ENCODE measurements at regions not wholly inside any gene's neighbourhood (a gene's known extent, or its start where the extent isn't known, plus 50 kb on each side); places are given as distances from the start of the nearest gene placed in this dataset.

DNA sequence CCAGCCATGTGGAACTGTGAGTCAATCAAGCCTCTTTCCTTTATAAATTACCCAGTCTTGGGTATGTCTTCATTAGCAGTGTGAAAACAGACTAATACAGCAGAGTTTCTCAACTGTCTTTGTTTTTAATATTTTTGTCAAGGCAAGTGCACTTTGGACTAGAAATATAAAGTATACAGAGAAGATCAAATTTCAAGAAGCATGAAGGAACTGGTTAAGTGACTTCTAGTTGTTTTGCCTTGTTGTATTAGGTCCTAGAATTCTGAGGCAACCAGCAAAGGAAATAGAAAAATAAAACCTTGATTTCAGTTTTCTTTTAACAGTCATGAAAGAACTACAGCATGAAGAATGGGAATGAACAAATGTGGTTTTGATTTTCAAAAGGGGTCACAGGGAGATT, 131.1 kb upstream of the PTGFR start:
- BruUV-seq (replicated peaks) = no TSS peak
- ATAC-seq (no peak), DNase-seq (ENCODE audit: low read depth, low spot score) (no peak)
- H3K9me2 ChIP-seq (ENCODE audit: insufficient read depth) = no peaks in the 10 kb centered on the region
- RAD21 ChIA-PET (ENCODE audit: low non-redundant PET in 1 of 2, low total read pairs in 2 of 2, uncharacterized antibody in 2 of 2, unreplicated experiment in 2 of 2) = no interaction called here
- no peaks in the 10 kb centered on the region for H3K9me3 ChIP-seq (ENCODE audit: control insufficient read depth in 1 of 2, insufficient read depth in 1 of 2, low read depth in 1 of 2, low read length in 2 of 2)
- no peak overlapping the region for H3K27ac ChIP-seq (ENCODE audit: low read depth, low read length)
- H3K4me3 ChIP-seq (replicated peaks in 1 of 2; ENCODE audit: low read depth in 1 of 2, low read length in 2 of 2) = no peak overlapping the region
- no peak overlapping the region for H3K4me2 ChIP-seq (ENCODE audit: low read length)
- intact Hi-C loops (cut with micrococcal nuclease) = no loop called here
- H2AFZ ChIP-seq (ENCODE audit: low read depth, low read length, poor library complexity, severe bottlenecking) = no peak overlapping the region
- TF ChIP-seq TCF7L2 (IDR thresholded peaks at IDR 0.05; ENCODE audit: borderline replicate concordance, extremely low read depth, insufficient read depth, insufficient read length) (no peak), CTCF (IDR thresholded peaks at IDR 0.05 in 2 of 3, conservative IDR thresholded peaks at IDR 0.05 in 1 of 3; ENCODE audit: borderline replicate concordance in 1 of 3, insufficient read depth in 1 of 3, low read depth in 2 of 3, low read length in 2 of 3) (no peak), CEBPB (IDR thresholded peaks at IDR 0.05; ENCODE audit: low read depth) (no peak), EZH2phosphoT487 (IDR thresholded peaks at IDR 0.05; ENCODE audit: borderline replicate concordance) (no peak), POLR2AphosphoS5 (IDR thresholded peaks at IDR 0.05; ENCODE audit: low read depth, low read length) (no peak), JUND (IDR thresholded peaks at IDR 0.05) (no peak), RAD21 (IDR thresholded peaks at IDR 0.05; ENCODE audit: low read depth) (no peak), FOSL1 (IDR thresholded peaks at IDR 0.05; ENCODE audit: low read depth) (no peak), MAX (IDR thresholded peaks at IDR 0.05) (no peak), ZFX (IDR thresholded peaks at IDR 0.05) (no peak)
- TF ChIP-seq, protein P1, sequence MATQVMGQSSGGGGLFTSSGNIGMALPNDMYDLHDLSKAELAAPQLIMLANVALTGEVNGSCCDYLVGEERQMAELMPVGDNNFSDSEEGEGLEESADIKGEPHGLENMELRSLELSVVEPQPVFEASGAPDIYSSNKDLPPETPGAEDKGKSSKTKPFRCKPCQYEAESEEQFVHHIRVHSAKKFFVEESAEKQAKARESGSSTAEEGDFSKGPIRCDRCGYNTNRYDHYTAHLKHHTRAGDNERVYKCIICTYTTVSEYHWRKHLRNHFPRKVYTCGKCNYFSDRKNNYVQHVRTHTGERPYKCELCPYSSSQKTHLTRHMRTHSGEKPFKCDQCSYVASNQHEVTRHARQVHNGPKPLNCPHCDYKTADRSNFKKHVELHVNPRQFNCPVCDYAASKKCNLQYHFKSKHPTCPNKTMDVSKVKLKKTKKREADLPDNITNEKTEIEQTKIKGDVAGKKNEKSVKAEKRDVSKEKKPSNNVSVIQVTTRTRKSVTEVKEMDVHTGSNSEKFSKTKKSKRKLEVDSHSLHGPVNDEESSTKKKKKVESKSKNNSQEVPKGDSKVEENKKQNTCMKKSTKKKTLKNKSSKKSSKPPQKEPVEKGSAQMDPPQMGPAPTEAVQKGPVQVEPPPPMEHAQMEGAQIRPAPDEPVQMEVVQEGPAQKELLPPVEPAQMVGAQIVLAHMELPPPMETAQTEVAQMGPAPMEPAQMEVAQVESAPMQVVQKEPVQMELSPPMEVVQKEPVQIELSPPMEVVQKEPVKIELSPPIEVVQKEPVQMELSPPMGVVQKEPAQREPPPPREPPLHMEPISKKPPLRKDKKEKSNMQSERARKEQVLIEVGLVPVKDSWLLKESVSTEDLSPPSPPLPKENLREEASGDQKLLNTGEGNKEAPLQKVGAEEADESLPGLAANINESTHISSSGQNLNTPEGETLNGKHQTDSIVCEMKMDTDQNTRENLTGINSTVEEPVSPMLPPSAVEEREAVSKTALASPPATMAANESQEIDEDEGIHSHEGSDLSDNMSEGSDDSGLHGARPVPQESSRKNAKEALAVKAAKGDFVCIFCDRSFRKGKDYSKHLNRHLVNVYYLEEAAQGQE (IDR thresholded peaks at IDR 0.05; ENCODE audit: low read depth) = no peak
- no peaks in the 10 kb centered on the region for H3K27me3 ChIP-seq (ENCODE audit: insufficient read depth, low read length)
- H3K79me2 ChIP-seq (ENCODE audit: insufficient read depth, low read length) = no peaks in the 10 kb centered on the region
- H4K20me1 ChIP-seq (ENCODE audit: insufficient read depth) = no peaks in the 10 kb centered on the region
- CTCF ChIA-PET = no interaction called here
- H3K4me1 ChIP-seq (ENCODE audit: control insufficient read depth in 1 of 2, insufficient read depth in 2 of 2, low read length in 2 of 2) = no peaks in the 10 kb centered on the region
- no peak overlapping the region for H3K9ac ChIP-seq (ENCODE audit: low read length)
- POLR2A ChIA-PET = no interaction called here
- no peaks in the 10 kb centered on the region for H3K36me3 ChIP-seq (ENCODE audit: control insufficient read depth in 1 of 2, insufficient read depth in 2 of 2, low read length in 2 of 2)

All from HCT116 (cell line).